Posterior vena cava (tissue), 2 donors: ENCODE measurements at regions not wholly inside any gene's neighbourhood (a gene's known extent, or its start where the extent isn't known, plus 50 kb on each side); places are given as distances from the start of the nearest gene placed in this dataset.
"Not testable (repeated sequence)": the region's sequence is repeated elsewhere in the genome, so short reads cannot be mapped to it uniquely, and the experiment has no call there.

Source experiments
- DNase-seq: peaks from one replicate; pipeline ENCODE4 v3.0.0-alpha.2; 2020; ENCODE audit warnings: low spot score
- intact Hi-C, 2 donors: fragments of 100-400 bp; cut with DNase I; formaldehyde crosslinking; loops; one replicate each; pipeline versions ENCODE4 v1.14.1 to v1.14.2; 2022 to 2023
- donor health status: DM: yes; HTN: yes; CAD: no.
- donor health status: DM: yes; HTN: yes; CAD: no.

- DNase-seq, intact Hi-C loops: not testable (repeated sequence)
These were observed 370.1 kb downstream of the DSC3 start for GRCh38 chr18:30672439-30672838.

GRCh38 chr18:30658306-30658705, 384.2 kb downstream of the DSC3 start:
- intact Hi-C loops, result no loop called here
- no peak for DNase-seq

GRCh38 chr18:30652387-30652786, 390.2 kb downstream of the DSC3 start:
- intact Hi-C loops, result no loop called here
- DNase-seq, result no peak

- DNase-seq, result no peak
- intact Hi-C loops, result no loop called here
These were observed 392.0 kb downstream of the DSC3 start for GRCh38 chr18:30650499-30650898.

- DNase-seq, result no peak
- intact Hi-C loops, result no loop called here
These were observed 398.4 kb downstream of the DSC3 start for GRCh38 chr18:30644158-30644557.

GRCh38 chr18:30639361-30639760, 403.2 kb downstream of the DSC3 start:
- intact Hi-C loops, result no loop called here

GRCh38 chr18:30634249-30634648, 408.3 kb downstream of the DSC3 start:
- no peak for DNase-seq

More at GRCh38 chr18:30639361-30639760, 403.2 kb downstream of the DSC3 start:
- no peak for DNase-seq

GRCh38 chr18:30632071-30632698, 410.4 kb downstream of the DSC3 start:
- intact Hi-C loops, result no loop called here
- DNase-seq, result no peak

More at GRCh38 chr18:30634249-30634648, 408.3 kb downstream of the DSC3 start:
- intact Hi-C loops, result no loop called here

- DNase-seq, result no peak
- intact Hi-C loops, result no loop called here
These were observed 416.6 kb downstream of the DSC3 start for GRCh38 chr18:30625961-30626360.

GRCh38 chr18:30623401-30624065, 419.0 kb downstream of the DSC3 start:
- no peak for DNase-seq
- intact Hi-C loops, result no loop called here

GRCh38 chr18:30622635-30623034, 419.9 kb downstream of the DSC3 start:
- intact Hi-C loops, result no loop called here

GRCh38 chr18:30622104-30622503, 420.4 kb downstream of the DSC3 start:
- intact Hi-C loops, result no loop called here
- DNase-seq, result no peak

More at GRCh38 chr18:30622635-30623034, 419.9 kb downstream of the DSC3 start:
- no peak for DNase-seq

- intact Hi-C loops, result no loop called here
- no peak for DNase-seq
These were observed 424.0 kb downstream of the DSC3 start for GRCh38 chr18:30618567-30618966.

GRCh38 chr18:30616414-30616813, 426.1 kb downstream of the DSC3 start:
- intact Hi-C loops, result no loop called here
- DNase-seq, result no peak

- DNase-seq, result no peak
- intact Hi-C loops, result no loop called here
These were observed 429.1 kb downstream of the DSC3 start for GRCh38 chr18:30613467-30613801.

GRCh38 chr18:30601541-30601940, 441.0 kb downstream of the DSC3 start:
- intact Hi-C loops, result no loop called here
- DNase-seq, result no peak

GRCh38 chr18:30597202-30597601, 445.3 kb downstream of the DSC3 start:
- intact Hi-C loops, result no loop called here
- DNase-seq, result no peak

GRCh38 chr18:30596635-30597034, 445.9 kb downstream of the DSC3 start:
- DNase-seq, result no peak

GRCh38 chr18:30595942-30596341, 446.6 kb downstream of the DSC3 start:
- DNase-seq, result no peak
- intact Hi-C loops, result no loop called here

More at GRCh38 chr18:30596635-30597034, 445.9 kb downstream of the DSC3 start:
- intact Hi-C loops, result no loop called here

- DNase-seq, result not testable (repeated sequence)
- intact Hi-C loops, result loop anchor here in 1 of 2 donors (5.0 kb wide), 1 partner anchor 703 kb away; no protein-coding TSS in a partner anchor
These were observed 447.6 kb downstream of the DSC3 start for GRCh38 chr18:30594911-30595310.

- DNase-seq, result no peak
- intact Hi-C loops, result loop anchor here in 1 of 2 donors (5.0 kb wide), 1 partner anchor 699 kb away; no protein-coding TSS in a partner anchor
These were observed 451.1 kb downstream of the DSC3 start for GRCh38 chr18:30591462-30591861.
